Mesenteric fat pad (tissue), 1 donor: ENCODE measurements at regions not wholly inside any gene's neighbourhood (a gene's known extent, or its start where the extent isn't known, plus 50 kb on each side); places are given as distances from the start of the nearest gene placed in this dataset.

ENCODE experiments used
- DNase-seq: peaks from one replicate; pipeline ENCODE4 v3.0.0-alpha.2; 2020; ENCODE audit warnings: low spot score
- donor health status: DM: yes; HTN: yes; CAD: no.

DNA sequence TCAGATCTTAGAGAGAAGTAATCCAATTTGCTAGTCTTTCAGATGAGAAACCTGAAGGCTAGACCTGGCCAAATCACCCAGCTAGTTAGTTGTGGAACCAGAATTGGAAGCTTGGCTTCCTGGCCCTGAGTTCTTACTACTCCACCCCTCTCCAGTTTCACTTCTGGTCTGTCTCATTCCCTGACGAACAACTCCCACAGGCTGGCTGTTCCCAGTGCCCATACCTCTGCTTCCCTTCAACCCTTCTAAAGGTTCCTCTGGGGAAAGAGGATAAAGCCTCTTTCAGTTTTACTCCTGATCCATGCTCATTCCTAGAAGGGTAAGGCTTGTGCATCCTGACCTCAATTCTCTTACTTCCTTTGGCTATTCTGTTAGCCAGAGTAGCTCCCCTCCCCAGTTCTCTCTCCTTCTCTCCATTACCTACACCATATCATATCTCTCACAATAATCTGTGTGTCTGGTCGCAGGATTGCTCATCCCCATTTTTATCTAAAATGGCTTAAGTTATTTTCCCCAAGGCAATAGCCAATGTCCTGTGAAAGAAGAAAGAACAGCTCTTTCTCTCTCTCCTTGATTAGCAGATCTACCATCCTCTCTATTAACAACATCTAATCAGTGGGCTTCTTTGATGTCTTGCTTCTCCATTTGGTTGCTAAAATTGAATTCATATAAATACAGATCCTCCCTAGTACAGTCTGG lies 155.0 kb upstream of the MAOA start:
- no peak for DNase-seq

GRCh38 chrX:43504394-43504793 lies 151.7 kb upstream of the MAOA start:
- DNase-seq: no peak

DNA sequence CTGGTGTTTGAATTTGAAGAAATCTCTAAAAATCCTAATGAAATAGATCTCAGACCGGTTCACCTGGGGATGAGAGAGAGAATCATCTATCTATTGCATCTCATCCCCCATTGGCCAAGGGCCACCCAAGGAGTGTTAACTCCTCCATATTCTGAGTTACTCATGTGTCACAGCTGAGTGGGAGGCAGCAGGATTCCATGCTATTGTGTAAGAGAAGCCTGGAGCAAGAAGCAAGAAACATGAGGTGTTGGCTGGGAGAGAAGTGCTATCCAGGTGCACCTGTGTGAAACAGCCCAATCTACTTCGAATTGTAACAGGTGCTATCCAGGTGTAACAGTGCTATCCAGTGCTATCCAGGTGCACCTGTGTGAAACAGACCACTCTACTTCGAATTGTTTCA lies 150.3 kb upstream of the MAOA start:
- no peak for DNase-seq

DNA sequence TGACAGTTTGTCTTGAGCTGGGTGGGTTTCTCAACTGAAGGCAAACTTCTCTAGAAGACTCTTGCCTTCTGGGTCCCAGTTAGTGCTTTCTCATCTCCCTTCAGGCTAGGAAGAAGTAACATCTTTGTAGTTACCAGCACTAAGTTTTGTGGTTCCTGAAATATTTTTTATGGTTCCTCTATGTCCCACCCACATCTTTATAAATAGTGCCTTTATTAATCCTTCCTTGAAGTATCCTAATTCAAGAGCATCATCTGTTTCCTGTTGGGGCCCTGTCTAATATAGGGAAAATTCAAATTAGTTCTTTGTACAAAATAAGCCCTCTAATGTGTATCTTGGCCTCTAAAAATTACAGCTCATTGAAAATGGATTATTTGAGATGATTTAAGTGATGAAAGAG lies 147.4 kb upstream of the MAOA start:
- no peak for DNase-seq

DNA sequence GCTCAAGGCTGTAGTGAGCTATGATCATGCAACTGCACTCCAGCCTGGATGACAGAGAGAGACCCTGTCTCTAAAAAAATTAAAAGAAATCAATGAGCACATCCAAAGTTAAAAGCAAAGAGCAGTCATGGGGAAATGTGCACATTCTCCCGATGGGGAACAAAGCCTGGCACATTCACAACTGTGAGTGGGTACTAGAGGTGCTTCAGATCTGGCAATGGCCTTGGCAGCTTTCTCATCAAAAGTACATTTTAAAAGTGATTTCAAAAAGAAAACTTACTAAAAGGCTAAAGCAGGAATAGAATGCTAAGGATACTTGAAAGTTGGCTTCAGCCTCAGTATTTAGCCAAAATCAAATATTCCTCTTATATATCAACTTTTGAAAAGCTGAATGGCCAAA lies 145.9 kb upstream of the MAOA start:
- DNase-seq: no peak

GRCh38 chrX:43513085-43513484 lies 143.0 kb upstream of the MAOA start:
- no peak for DNase-seq

DNA sequence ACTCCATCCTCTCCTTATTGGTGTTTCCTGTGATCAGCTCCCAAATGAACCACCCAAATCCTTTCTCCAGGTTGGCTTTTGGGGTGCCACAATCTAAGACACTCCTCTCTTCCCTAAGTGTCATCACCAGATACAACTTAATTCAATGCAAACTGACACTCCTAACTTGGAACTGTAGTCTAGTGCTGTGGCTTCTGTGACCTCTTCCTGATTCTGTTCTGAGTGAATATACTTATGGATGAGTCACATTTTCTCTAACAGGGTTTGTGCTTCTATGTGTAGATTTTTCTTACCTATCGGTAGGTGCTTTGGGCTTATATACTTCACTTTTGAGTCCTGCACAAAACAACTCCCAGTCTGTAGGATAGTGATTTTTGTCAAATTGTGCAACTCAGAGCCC lies 141.3 kb upstream of the MAOA start:
- no peak for DNase-seq

GRCh38 chrX:43522582-43522981 lies 133.5 kb upstream of the MAOA start:
- DNase-seq: no peak

GRCh38 chrX:43525901-43526610 lies 130.0 kb upstream of the MAOA start:
- no peak for DNase-seq

GRCh38 chrX:43526878-43527277 lies 129.2 kb upstream of the MAOA start:
- no peak for DNase-seq

GRCh38 chrX:43527801-43528200 lies 128.3 kb upstream of the MAOA start:
- no peak for DNase-seq

GRCh38 chrX:43530837-43531236 lies 125.3 kb upstream of the MAOA start:
- DNase-seq: no peak

DNA sequence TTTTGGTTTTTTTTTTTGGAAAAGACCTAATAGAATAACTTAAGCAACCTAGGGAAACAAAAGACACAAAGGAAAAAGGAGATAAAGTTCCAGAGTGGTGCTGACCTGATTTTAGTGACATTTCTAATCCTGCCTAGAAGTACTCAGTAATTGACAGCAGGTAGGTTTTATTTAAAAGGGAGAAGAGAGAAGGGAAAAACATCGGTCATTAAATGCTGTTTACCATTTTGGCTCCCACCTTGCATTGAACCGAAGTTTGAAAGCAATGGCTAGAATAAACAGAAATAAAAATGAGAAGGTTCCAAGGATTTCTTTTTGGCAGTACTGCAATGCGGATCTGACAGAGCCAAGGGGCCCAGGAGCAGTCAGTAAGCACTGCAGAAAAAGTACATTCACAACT lies 115.8 kb upstream of the MAOA start:
- DNase-seq: no peak

DNA sequence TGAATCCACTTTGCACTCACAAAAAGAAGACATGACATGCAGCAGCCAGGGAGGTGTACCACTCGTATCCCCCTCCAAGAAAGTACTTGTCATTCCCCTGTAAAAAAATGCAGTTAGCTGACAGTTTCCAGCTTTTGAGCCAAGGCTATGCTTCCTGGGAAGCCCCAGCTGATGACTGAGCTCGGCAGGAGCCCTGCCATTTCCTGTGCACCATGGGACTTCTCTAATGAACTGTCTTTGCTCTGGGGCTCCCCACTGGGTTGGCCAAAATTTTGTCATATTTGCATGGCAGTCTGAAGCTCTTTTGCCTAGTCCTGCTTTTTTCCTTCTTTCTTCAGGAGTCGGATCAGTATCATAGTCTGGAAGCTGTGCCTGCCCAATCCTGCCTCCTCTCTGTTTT lies 104.5 kb upstream of the MAOA start:
- DNase-seq: no peak

GRCh38 chrX:43552156-43552555 lies 103.9 kb upstream of the MAOA start:
- no peak for DNase-seq

- no peak for DNase-seq
Observed at GRCh38 chrX:43552703-43553102, 103.4 kb upstream of the MAOA start.

DNA sequence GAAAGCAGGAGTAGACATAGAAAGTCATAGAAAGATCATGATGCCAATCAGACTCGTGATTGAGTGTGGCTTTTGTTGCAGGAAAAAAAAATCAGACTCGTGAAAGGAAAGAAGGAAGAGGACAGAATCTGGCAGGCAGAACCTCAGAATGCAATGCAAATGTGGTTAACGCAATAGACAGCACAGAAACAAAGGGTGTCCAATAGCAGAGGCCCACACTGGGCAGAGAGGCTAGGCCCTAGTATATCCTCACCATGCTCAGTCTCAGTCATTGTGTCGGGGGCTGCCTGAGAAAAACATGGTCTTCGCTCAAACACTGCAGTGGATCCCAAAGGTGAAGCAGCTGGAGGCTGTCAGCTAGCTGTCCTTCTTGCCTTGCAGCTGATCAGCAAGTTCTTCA lies 102.8 kb upstream of the MAOA start:
- no peak for DNase-seq

- DNase-seq: no peak
Observed at GRCh38 chrX:43556207-43556606, 99.9 kb upstream of the MAOA start.

GRCh38 chrX:43557792-43558191 lies 98.3 kb upstream of the MAOA start:
- DNase-seq: no peak

DNA sequence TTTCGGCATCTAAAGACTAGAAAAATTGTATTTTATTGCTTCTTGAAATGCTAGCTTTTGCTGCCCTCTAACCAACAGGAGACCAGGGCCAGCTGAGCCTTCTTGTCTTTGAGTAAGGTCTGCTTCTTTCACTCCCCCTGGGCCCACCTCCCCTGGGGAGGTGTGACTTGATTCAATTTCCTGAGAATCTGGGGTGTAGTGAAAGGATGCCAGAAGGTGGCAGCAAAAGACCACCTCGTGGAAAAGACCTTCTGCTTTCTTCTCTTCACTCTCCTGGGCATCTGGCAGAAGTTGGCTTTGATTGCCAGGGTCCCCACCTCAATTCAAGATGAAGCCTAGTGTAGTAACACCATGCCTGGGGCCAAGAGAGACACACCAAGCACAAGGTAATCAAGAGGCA lies 96.5 kb upstream of the MAOA start:
- no peak for DNase-seq

- DNase-seq: no peak
Observed at GRCh38 chrX:43560247-43560946, 95.7 kb upstream of the MAOA start.

- no peak for DNase-seq
Observed at GRCh38 chrX:43562372-43562771, 93.7 kb upstream of the MAOA start.

DNA sequence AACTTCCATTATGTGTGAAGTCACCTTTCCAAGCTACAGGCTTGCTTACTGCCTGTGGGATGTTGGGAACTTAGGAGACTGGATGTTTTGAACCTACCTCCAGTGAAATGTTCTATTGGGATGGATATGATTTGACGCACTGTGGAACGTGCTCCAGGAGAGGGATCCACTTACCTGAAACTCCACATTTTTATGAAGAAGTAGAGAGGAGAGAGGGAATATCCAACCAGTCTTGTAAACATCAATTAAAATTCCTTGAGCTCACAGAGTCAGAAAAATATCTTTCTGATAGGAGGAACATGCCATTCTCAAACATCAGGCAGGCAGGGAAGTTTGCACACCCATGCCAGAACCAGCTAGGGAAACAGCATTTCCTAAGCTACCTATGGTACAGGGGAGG lies 91.1 kb upstream of the MAOA start:
- no peak for DNase-seq
